ENCODE measurements at regions not wholly inside any gene's neighbourhood (a gene's known extent, or its start where the extent isn't known, plus 50 kb on each side); places are given as distances from the start of the nearest gene placed in this dataset.
"Not testable (repeated sequence)": the region's sequence is repeated elsewhere in the genome, so short reads cannot be mapped to it uniquely, and the experiment has no call there.

DNA sequence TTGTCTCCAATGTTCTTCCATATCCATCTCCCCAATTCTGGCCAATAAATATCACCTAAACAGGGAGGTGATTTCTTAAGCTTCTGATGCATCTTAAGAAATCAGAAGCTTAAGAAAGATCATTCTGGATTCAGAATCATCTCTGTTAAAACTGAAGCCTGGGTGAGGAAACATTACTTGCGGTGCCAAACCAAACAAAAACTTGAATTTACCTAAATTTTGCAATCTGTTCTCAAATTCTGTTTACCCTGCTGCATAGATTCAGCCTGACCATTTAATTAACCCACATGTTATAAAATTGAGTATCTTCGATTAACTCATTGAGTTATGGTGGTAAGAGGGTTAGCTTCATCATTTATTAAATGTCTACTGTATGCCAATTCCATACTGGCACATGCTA is 204.4 kb upstream of the ZNF385D start:
- DNase-seq (ENCODE audit: extremely low read depth in 1 of 11, low read depth in 9 of 11, low spot score in 4 of 11), result no peak

DNA sequence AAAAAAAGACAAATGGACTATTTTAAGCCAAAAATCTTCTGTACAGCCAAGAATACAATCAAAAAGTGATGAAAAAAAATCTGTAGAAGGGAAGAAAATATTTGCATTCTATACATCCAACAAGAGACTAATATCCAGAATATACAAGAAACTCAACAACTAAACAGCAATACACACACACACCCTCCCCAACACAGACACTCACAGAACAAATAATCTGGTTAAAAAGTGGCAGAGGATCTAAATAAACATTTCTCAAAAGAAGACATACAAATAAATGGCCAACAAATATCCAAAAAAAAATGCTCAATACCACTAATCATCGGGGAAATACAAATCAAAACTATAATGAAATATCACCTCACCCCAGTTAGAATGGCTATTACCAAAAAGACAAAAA is 209.0 kb upstream of the ZNF385D start:
- no peak for DNase-seq (ENCODE audit: extremely low read depth in 1 of 11, low read depth in 9 of 11, low spot score in 4 of 11)

DNA sequence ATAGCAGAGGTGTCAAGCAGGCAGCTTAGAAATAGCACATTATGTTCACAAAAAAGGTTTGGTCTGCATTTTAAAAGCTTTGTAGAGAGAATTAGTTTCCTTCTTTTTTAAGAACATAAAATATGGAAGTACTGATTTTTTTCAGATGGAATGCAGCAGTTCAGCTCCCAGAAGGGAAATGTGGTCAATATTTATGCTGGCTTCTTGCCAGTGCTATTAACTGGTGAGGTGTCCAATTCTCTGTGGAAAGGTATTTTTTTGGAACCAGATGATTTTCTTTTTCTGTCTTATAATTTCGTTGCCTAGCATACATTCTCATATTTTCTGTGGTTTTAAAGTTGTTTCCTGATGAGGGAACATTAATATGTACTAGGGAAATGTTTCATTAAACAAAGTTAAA is 211.4 kb upstream of the ZNF385D start:
- peak in 2 of 11 donors; percentile 3 to 12 for DNase-seq (ENCODE audit: extremely low read depth in 1 of 11, low read depth in 9 of 11, low spot score in 4 of 11)

DNA sequence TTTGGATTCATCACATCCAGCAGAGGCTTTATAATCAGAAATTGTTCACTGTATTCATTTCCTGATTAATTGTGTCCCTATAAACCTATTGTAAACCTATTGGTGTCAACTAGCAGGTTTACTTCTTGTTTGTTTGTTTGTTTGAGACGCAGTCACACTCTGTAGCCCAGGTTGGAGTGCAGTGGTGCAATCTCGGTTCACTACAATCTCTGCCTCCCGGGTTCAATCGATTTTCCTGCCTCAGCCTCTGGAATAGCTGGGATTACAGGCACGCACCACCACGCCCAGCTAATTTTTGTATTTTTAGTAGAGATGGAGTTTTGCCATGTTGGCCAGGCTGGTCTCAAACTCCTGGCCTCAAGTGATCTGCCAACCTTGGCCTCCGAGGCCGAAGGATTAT is 215.4 kb upstream of the ZNF385D start:
- not testable (repeated sequence) for DNase-seq (ENCODE audit: extremely low read depth in 1 of 11, low read depth in 9 of 11, low spot score in 4 of 11)

DNA sequence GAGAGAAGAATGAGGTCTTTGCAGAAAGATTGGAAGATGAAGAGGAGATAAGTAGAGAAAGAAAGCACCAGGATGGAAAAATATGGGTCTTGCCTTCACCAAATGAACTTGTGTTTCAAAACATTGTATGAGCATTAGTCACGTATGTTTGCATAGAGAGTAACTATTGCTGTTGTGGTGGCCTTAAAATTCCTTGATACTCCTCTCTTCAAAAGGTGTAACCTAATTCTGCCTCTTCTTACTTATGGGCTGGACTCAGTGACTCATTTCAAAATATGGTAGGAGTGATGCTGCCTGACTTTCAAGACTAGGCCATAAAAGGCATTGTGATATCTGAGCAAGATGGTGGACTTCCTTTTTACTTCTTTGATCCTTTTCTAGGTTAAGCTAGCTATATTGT is 228.7 kb upstream of the ZNF385D start:
- no peak for DNase-seq (ENCODE audit: extremely low read depth in 1 of 11, low read depth in 9 of 11, low spot score in 4 of 11)

DNA sequence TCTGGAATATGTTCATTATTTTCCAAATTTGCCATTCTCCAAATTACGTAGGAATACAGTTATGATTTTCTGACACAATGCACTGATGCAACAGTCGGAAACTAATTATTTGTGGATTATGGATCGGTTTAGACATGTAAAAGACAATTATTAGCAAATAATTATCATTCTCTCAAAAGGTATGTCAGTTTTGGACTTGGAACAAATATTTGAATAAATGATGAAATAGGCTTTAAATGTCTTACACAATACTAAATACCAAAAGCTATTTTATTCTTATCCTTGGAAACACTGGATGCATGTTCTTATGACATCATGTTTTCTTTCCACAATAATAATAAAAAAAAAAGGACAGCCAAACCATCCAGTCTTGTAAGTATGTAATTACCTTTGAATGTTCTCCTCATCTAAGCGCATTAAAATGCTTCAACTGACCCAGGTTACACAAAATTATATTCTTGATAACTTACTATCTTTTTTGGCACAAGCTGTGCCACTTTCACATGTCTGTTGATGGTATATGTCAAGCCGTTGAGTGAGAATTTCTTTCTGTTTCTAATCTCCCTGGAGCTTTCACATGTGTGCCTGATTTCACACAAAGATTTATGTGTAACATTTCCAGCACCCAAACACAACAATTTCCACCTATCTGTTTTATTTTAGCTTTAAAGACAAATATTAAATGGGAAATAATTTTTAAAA is 238.5 kb upstream of the ZNF385D start:
- DNase-seq (ENCODE audit: extremely low read depth in 1 of 11, low read depth in 9 of 11, low spot score in 4 of 11), result no peak

DNA sequence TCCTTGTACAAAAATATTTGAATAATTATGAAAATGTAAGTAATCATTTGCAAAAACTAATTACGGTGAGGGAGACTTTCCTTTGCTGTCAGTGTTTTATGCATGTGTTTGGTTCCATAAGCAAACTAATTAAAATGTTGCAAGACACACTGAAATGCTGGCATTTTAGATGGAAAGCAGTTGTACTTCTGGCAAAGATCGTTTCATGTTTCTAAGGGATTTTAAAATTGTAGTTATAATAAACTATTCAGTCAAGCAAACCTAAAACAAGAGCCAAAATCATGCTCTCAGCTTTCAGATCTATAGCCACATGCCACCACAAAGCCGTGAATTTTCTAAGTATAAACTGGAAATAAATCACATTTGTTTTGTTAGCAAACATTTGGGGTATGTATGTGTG is 240.1 kb upstream of the ZNF385D start:
- DNase-seq (ENCODE audit: extremely low read depth in 1 of 11, low read depth in 9 of 11, low spot score in 4 of 11), result no peak

- DNase-seq (ENCODE audit: extremely low read depth in 1 of 11, low read depth in 9 of 11, low spot score in 4 of 11), result no peak
Observed at GRCh38 chr3:21995079-21995607, 244.1 kb upstream of the ZNF385D start.

- no peak for DNase-seq (ENCODE audit: extremely low read depth in 1 of 11, low read depth in 9 of 11, low spot score in 4 of 11)
Observed at GRCh38 chr3:22007368-22007767, 256.4 kb upstream of the ZNF385D start.

GRCh38 chr3:22010997-22011396 is 260.0 kb upstream of the ZNF385D start:
- DNase-seq (ENCODE audit: extremely low read depth in 1 of 11, low read depth in 9 of 11, low spot score in 4 of 11), result no peak

- no peak for DNase-seq (ENCODE audit: extremely low read depth in 1 of 11, low read depth in 9 of 11, low spot score in 4 of 11)
Observed at GRCh38 chr3:22012471-22012870, 261.5 kb upstream of the ZNF385D start.

DNA sequence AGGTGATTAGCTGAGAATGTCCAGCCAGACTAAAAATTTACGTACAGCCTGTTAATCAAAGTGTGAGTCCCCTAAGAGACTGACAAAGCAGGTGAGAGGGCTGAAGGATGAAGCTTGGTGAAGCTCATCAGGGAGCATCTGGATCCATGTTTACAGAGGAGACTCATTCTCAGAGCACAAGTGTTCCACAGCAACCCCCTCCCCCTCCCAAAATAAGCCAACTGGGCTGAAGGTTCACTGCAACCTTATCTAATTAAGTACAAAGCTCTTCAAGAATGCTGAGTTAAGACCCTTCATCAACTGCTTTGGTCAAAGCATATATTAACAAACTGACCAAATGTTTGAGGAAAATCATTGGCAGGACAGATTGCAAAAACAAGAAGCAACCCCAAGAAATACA is 262.6 kb upstream of the ZNF385D start:
- no peak for DNase-seq (ENCODE audit: extremely low read depth in 1 of 11, low read depth in 9 of 11, low spot score in 4 of 11)

DNA sequence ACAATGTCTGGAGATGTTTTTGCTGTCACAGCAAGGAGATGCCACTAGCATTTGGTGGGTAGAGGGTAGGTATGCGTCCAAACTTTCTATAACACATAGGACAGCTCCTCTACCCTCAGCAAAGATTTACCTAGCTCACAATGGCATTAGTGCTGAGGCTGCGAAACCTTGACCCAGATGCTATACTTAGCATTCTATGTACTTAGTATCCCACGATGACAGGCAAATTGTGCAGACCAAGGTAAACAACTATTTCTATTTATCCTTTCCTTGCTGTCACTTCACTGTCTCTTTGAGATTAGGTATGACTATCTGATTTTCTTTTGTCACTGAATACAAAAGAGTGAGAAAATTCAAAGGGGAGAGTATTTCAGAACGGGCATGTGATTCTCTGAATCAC is 265.2 kb upstream of the ZNF385D start:
- DNase-seq (ENCODE audit: extremely low read depth in 1 of 11, low read depth in 9 of 11, low spot score in 4 of 11), result peak in 1 of 11 donors; percentile 1

GRCh38 chr3:22024638-22025037 is 273.6 kb upstream of the ZNF385D start:
- DNase-seq (ENCODE audit: extremely low read depth in 1 of 11, low read depth in 9 of 11, low spot score in 4 of 11), result not testable (repeated sequence)

GRCh38 chr3:22029480-22029879 is 278.5 kb upstream of the ZNF385D start:
- DNase-seq (ENCODE audit: extremely low read depth in 1 of 11, low read depth in 9 of 11, low spot score in 4 of 11), result no peak

- no peak for DNase-seq (ENCODE audit: extremely low read depth in 1 of 11, low read depth in 9 of 11, low spot score in 4 of 11)
Observed at GRCh38 chr3:22039161-22039560, 288.2 kb upstream of the ZNF385D start.

GRCh38 chr3:22040150-22040549 is 289.1 kb upstream of the ZNF385D start:
- no peak for DNase-seq (ENCODE audit: extremely low read depth in 1 of 11, low read depth in 9 of 11, low spot score in 4 of 11)

DNA sequence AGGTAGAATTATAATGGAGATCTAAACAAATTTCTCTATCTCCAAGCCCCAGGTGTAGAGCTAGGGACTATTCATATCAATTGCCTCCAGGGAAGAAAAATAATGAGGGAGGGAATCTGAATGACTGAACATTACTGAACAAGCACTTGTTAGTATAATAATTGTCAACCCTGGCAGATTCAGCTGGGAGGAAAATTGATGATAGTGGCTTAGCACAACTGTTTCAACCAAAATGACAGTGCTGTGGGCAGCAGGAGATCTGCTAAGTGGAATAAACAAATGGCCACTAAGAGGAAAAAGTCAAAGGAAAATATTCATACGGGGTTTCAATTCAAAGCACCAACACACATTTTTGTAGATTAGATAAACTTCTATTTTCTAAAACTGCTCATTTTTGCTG is 294.9 kb upstream of the ZNF385D start:
- DNase-seq (ENCODE audit: extremely low read depth in 1 of 11, low read depth in 9 of 11, low spot score in 4 of 11), result no peak

GRCh38 chr3:22063500-22063899 is 312.5 kb upstream of the ZNF385D start:
- no peak for DNase-seq (ENCODE audit: extremely low read depth in 1 of 11, low read depth in 9 of 11, low spot score in 4 of 11)

- no peak for DNase-seq (ENCODE audit: extremely low read depth in 1 of 11, low read depth in 9 of 11, low spot score in 4 of 11)
Observed at GRCh38 chr3:22068619-22069018, 317.6 kb upstream of the ZNF385D start.

GRCh38 chr3:22088204-22088603 is 337.2 kb upstream of the ZNF385D start:
- DNase-seq (ENCODE audit: extremely low read depth in 1 of 11, low read depth in 9 of 11, low spot score in 4 of 11), result no peak
